ENCODE measurements at regions not wholly inside any gene's neighbourhood (a gene's known extent, or its start where the extent isn't known, plus 50 kb on each side); places are given as distances from the start of the nearest gene placed in this dataset.

- TF ChIP-seq POLR2A (IDR thresholded peaks at IDR 0.05): no peak
- no peak for TF ChIP-seq CTCF (IDR thresholded peaks at IDR 0.05)
- Histone ChIP-seq H3K9me3 (no peaks in the 10 kb centered on the region), H3K27ac (no peak overlapping the region), H3K27me3 (no peaks in the 10 kb centered on the region), H3K4me1 (no peaks in the 10 kb centered on the region), H3K4me3 (no peak overlapping the region), H3K36me3 (replicated peaks in 1 of 2; ENCODE audit: insufficient read depth in 1 of 2, low read depth in 2 of 2) (no peaks in the 10 kb centered on the region)
- ATAC-seq: no peak
- no peak for DNase-seq
- 70 to 76% methylated on average over 13 of the region's 13 CpGs for WGBS, 2 donors
- intact Hi-C loops (cut with DNase I): no loop called here
Observed at GRCh38 chr2:133802409-133803039, 234.3 kb upstream of the NCKAP5 start.

- DNase-seq (no peak), ATAC-seq (no peak)
- H3K4me3 ChIP-seq: no peak overlapping the region
- 68 to 75% methylated on average over 5 of the region's 5 CpGs for WGBS, 2 donors
- no peaks in the 10 kb centered on the region for H3K36me3 ChIP-seq (replicated peaks in 1 of 2; ENCODE audit: insufficient read depth in 1 of 2, low read depth in 2 of 2)
- no peaks in the 10 kb centered on the region for H3K27me3 ChIP-seq
- H3K27ac ChIP-seq: no peak overlapping the region
- no peaks in the 10 kb centered on the region for H3K4me1 ChIP-seq
- TF ChIP-seq POLR2A (IDR thresholded peaks at IDR 0.05) (no peak), CTCF (IDR thresholded peaks at IDR 0.05) (no peak)
- intact Hi-C loops (cut with DNase I): no loop called here
- H3K9me3 ChIP-seq: no peaks in the 10 kb centered on the region
Observed at GRCh38 chr2:133806564-133806963, 238.3 kb upstream of the NCKAP5 start.

GRCh38 chr2:133809485-133809884 is 241.2 kb upstream of the NCKAP5 start:
- whole genome bisulfite sequencing, 2 donors: 73 to 88% methylated on average over 1 of the region's 1 CpG
- ATAC-seq (no peak), DNase-seq (no peak)
- H3K9me3 ChIP-seq: no peaks in the 10 kb centered on the region
- no peak overlapping the region for H3K4me3 ChIP-seq
- TF ChIP-seq POLR2A (IDR thresholded peaks at IDR 0.05): no peak
- TF ChIP-seq CTCF (IDR thresholded peaks at IDR 0.05): no peak
- H3K27ac ChIP-seq: no peak overlapping the region
- no peaks in the 10 kb centered on the region for H3K27me3 ChIP-seq
- H3K36me3 ChIP-seq (replicated peaks in 1 of 2; ENCODE audit: insufficient read depth in 1 of 2, low read depth in 2 of 2): no peaks in the 10 kb centered on the region
- intact Hi-C loops (cut with DNase I): no loop called here
- no peaks in the 10 kb centered on the region for H3K4me1 ChIP-seq

- no peak for TF ChIP-seq POLR2A (IDR thresholded peaks at IDR 0.05)
- no peak for TF ChIP-seq CTCF (IDR thresholded peaks at IDR 0.05)
- ATAC-seq (no peak), DNase-seq (no peak)
- Histone ChIP-seq H3K9me3 (no peaks in the 10 kb centered on the region), H3K36me3 (replicated peaks in 1 of 2; ENCODE audit: insufficient read depth in 1 of 2, low read depth in 2 of 2) (no peaks in the 10 kb centered on the region), H3K27me3 (no peaks in the 10 kb centered on the region), H3K4me3 (no peak overlapping the region), H3K4me1 (no peaks in the 10 kb centered on the region), H3K27ac (no peak overlapping the region)
- 36 to 70% methylated on average over 2 of the region's 2 CpGs for WGBS, 2 donors
- intact Hi-C loops (cut with DNase I): no loop called here
Observed at GRCh38 chr2:133810559-133810958, 242.3 kb upstream of the NCKAP5 start.

GRCh38 chr2:133811409-133812125 is 243.3 kb upstream of the NCKAP5 start:
- Histone ChIP-seq H3K4me1 (no peaks in the 10 kb centered on the region), H3K36me3 (replicated peaks in 1 of 2; ENCODE audit: insufficient read depth in 1 of 2, low read depth in 2 of 2) (no peaks in the 10 kb centered on the region), H3K4me3 (no peak overlapping the region), H3K27ac (no peak overlapping the region), H3K27me3 (no peaks in the 10 kb centered on the region), H3K9me3 (no peaks in the 10 kb centered on the region)
- WGBS, 2 donors: 46 to 60% methylated on average over 4 of the region's 4 CpGs
- ATAC-seq: no peak
- no peak for DNase-seq
- no peak for TF ChIP-seq POLR2A (IDR thresholded peaks at IDR 0.05)
- TF ChIP-seq CTCF (IDR thresholded peaks at IDR 0.05): no peak
- intact Hi-C loops (cut with DNase I): no loop called here
